GM12878 (cell line): ENCODE measurements at regions not wholly inside any gene's neighbourhood (a gene's known extent, or its start where the extent isn't known, plus 50 kb on each side); places are given as distances from the start of the nearest gene placed in this dataset.

ENCODE experiments used
- ATAC-seq: fragments of 200-7000 bp; cut with Tn5 transposase; 3 replicates; pipeline ENCODE4 v1.9.1; 2020; ENCODE audit warnings: mild to moderate bottlenecking, moderate library complexity
- BruUV-seq: library from RNA; stranded (reverse); fragments of 400-500 nt; replicated peaks from 2 replicates; lab custom pipeline; 2021; lab: Mats Ljungman, UMichigan
- CTCF ChIA-PET: fragments of 300-600 bp; sonication (Branson Sonifier 250); formaldehyde crosslinking; extraction: SDS; loops from one replicate; lab custom pipeline; 2021; ENCODE audit warnings: inconsistent platforms; lab: Yijun Ruan, JAX
- POLR2A ChIA-PET: fragments of 350-600 bp; formaldehyde crosslinking; extraction: SDS; loops from one replicate; lab custom pipeline; 2021; ENCODE audit warnings: inconsistent platforms; lab: Charles Lee
- RAD21 ChIA-PET: fragments of 300-600 bp; sonication (Branson Sonifier 250); formaldehyde crosslinking; loops from one replicate; lab custom pipeline; 2023; ENCODE audit warnings: antibody characterized with exemption; ENCODE audit not compliant: unreplicated experiment; lab: Charles Lee
- SMC1A ChIA-PET: fragments of 300-600 bp; sonication (Branson Sonifier 250); formaldehyde crosslinking; loops from one replicate; lab custom pipeline; 2023; ENCODE audit not compliant: unreplicated experiment, uncharacterized antibody; lab: Charles Lee
- DNase-seq: peaks from one replicate; pipeline ENCODE4 v3.0.0-alpha.2; 2011; ENCODE audit warnings: low read depth, low spot score
- FAIRE-seq: peaks from 3 replicates; lab custom pipeline; 2011; peaks lifted over from hg19 to GRCh38; lab: Jason Lieb, UNC
- H2AFZ ChIP-seq: 2 replicates; pipeline ENCODE4 v1.6.0; 2011; ENCODE audit warnings: low read depth, low read length, control low read depth; ENCODE audit not compliant: control insufficient read depth
- H3K27ac ChIP-seq: 2 replicates; pipeline ENCODE4 v1.5.1; 2011; ENCODE audit warnings: control low read depth; ENCODE audit not compliant: control insufficient read depth, insufficient read depth
- H3K27me3 ChIP-seq, 2 experiments: replicated peaks in 1 of 2; 2 replicates each; pipeline versions ENCODE4 v1.6.0 to v1.6.1; 2011; ENCODE audit warnings: low read length in 1 of 2; ENCODE audit not compliant: control insufficient read depth in 2 of 2, insufficient read depth in 2 of 2
- H3K36me3 ChIP-seq, 2 experiments: 2 replicates each; pipeline ENCODE4 v1.5.1; 2011; ENCODE audit warnings: low read length in 1 of 2; ENCODE audit not compliant: control insufficient read depth in 2 of 2, insufficient read depth in 2 of 2
- H3K4me1 ChIP-seq: 2 replicates; pipeline ENCODE4 v1.6.1; 2011; ENCODE audit warnings: mild to moderate bottlenecking, low read length, moderate library complexity, mixed read lengths; ENCODE audit not compliant: control insufficient read depth, insufficient read depth
- H3K4me2 ChIP-seq: 2 replicates; pipeline ENCODE4 v1.6.0; 2011; ENCODE audit warnings: control low read depth; ENCODE audit not compliant: control insufficient read depth, insufficient read depth
- H3K4me3 ChIP-seq: fragments of 200-600 bp; sonication (generic); 2 replicates; pipeline ENCODE4 v1.5.1; 2016
- H3K79me2 ChIP-seq: 2 replicates; pipeline ENCODE4 v1.6.0; 2011; ENCODE audit warnings: low read length; ENCODE audit not compliant: control insufficient read depth, insufficient read depth
- H3K9ac ChIP-seq: 2 replicates; pipeline ENCODE4 v1.8.0; 2011; ENCODE audit warnings: low read length, control low read depth, mixed read lengths; ENCODE audit not compliant: control insufficient read depth, insufficient read depth
- H3K9me3 ChIP-seq: replicated peaks from 3 replicates; pipeline ENCODE4 v1.5.1; 2011; ENCODE audit warnings: mild to moderate bottlenecking, low read length; ENCODE audit not compliant: control insufficient read depth, insufficient read depth
- H4K20me1 ChIP-seq: 2 replicates; pipeline ENCODE4 v1.6.0; 2011; ENCODE audit not compliant: control insufficient read depth, insufficient read depth
- CBX5 ChIP-seq: sonication (generic); IDR thresholded peaks from 2 replicates; pipeline ENCODE4 v1.6.1; 2016; ENCODE audit warnings: low read depth, moderate library complexity, mild to moderate bottlenecking, inconsistent platforms
- CREM ChIP-seq: IDR thresholded peaks from 2 replicates; pipeline ENCODE4 v1.6.1; 2014; ENCODE audit warnings: antibody characterized with exemption, low read depth
- E2F4 ChIP-seq: IDR thresholded peaks from 2 replicates; pipeline ENCODE4 v1.6.1; 2012; ENCODE audit warnings: low read depth, low read length, improper control_type of control experiment
- IKZF2 ChIP-seq, 2 experiments: fragments of 450-650 bp; IDR thresholded peaks; 2 replicates each; pipeline ENCODE4 v1.6.1; 2017; ENCODE audit warnings: mild to moderate bottlenecking in 2 of 2, moderate library complexity in 2 of 2
- IRF4 ChIP-seq: IDR thresholded peaks from 2 replicates; pipeline ENCODE4 v1.6.1; 2011; ENCODE audit warnings: low read depth, low read length
- MEF2B ChIP-seq: fragments of 450-650 bp; IDR thresholded peaks from 2 replicates; pipeline ENCODE4 v1.6.1; 2018; ENCODE audit warnings: mild to moderate bottlenecking, moderate library complexity; ENCODE audit not compliant: partially characterized antibody, poor library complexity, severe bottlenecking
- MYC ChIP-seq: IDR thresholded peaks from 2 replicates; pipeline ENCODE4 v1.6.1; 2011; ENCODE audit warnings: mild to moderate bottlenecking, low read length, moderate library complexity, inconsistent platforms; ENCODE audit not compliant: insufficient read depth, insufficient replicate concordance, insufficient read length, severe bottlenecking
- NFXL1 ChIP-seq: fragments of 450-650 bp; IDR thresholded peaks from 2 replicates; pipeline ENCODE4 v1.6.1; 2017; ENCODE audit warnings: antibody characterized with exemption, mild to moderate bottlenecking, borderline replicate concordance
- NRF1 ChIP-seq: conservative IDR thresholded peaks from 2 replicates; pipeline ENCODE4 v1.6.1; 2011; ENCODE audit warnings: mild to moderate bottlenecking, low read depth, low read length, improper control_type of control experiment
- RAD21 ChIP-seq: IDR thresholded peaks from 2 replicates; pipeline ENCODE4 v1.6.1; 2011; ENCODE audit warnings: mild to moderate bottlenecking, low read depth, low read length, moderate library complexity; ENCODE audit not compliant: insufficient read depth
- RB1 ChIP-seq: fragments of 450-650 bp; formaldehyde crosslinking; IDR thresholded peaks from 2 replicates; pipeline ENCODE4 v1.6.1; 2017; ENCODE audit warnings: mild to moderate bottlenecking, borderline replicate concordance
- STAT1 ChIP-seq: fragments of 450-650 bp; conservative IDR thresholded peaks from 2 replicates; pipeline ENCODE4 v1.6.1; 2014; ENCODE audit warnings: antibody characterized with exemption, mild to moderate bottlenecking
- YY1 ChIP-seq: IDR thresholded peaks from 2 replicates; pipeline ENCODE4 v1.6.1; 2011; ENCODE audit warnings: low read depth, mild to moderate bottlenecking, low read length
- ZNF622 ChIP-seq: fragments of 450-650 bp; IDR thresholded peaks from 2 replicates; pipeline ENCODE4 v1.6.1; 2017; ENCODE audit warnings: mild to moderate bottlenecking, inconsistent platforms
- WGBS: methylation state at CpG from one replicate; pipeline ENCODE4 v1.1.6; 2016; ENCODE audit warnings: low lambda C conversion rate; ENCODE audit not compliant: insufficient replicate concordance, insufficient coverage; ENCODE audit errors: missing lambda C conversion rate; 5-methylcytosine and 5-hydroxymethylcytosine counted together
- in situ Hi-C: fragments of 300-500 bp; cut with MboI; formaldehyde crosslinking; loops from 9 replicates; pipeline ENCODE4 v1.14.3; 2018; ENCODE audit warnings: mixed read lengths
- intact Hi-C: fragments of 100-400 bp; cut with micrococcal nuclease; formaldehyde crosslinking; loops from one replicate; pipeline ENCODE4 v1.14.2; 2022; ENCODE audit not compliant: unreplicated experiment

- Histone ChIP-seq H3K4me3 (no peak overlapping the region), H3K4me1 (no peaks in the 10 kb centered on the region), H3K79me2 (no peaks in the 10 kb centered on the region), H3K27me3 (no peaks in the 10 kb centered on the region), H3K4me2 (no peak overlapping the region), H4K20me1 (no peaks in the 10 kb centered on the region), H3K36me3 (no peaks in the 10 kb centered on the region), H3K27ac (no peak overlapping the region), H2AFZ (no peak overlapping the region), H3K9me3 (no peaks in the 10 kb centered on the region), H3K9ac (no peak overlapping the region)
- ChIA-PET SMC1A (no interaction called here), RAD21 (no interaction called here), CTCF (no interaction called here), POLR2A (no interaction called here)
- FAIRE-seq (no peak), ATAC-seq (no peak), DNase-seq (no peak)
- 3% methylated on average over 2 of the region's 2 CpGs for WGBS
- no TSS peak for BruUV-seq
- in situ Hi-C loops = no loop called here
- TF ChIP-seq RB1 (no peak), YY1 (no peak), RAD21 (no peak)
- intact Hi-C loops = no loop called here
Observed at GRCh38 chr2:18784245-18784644, 194.9 kb upstream of the NT5C1B start.

- H3K4me3 ChIP-seq = no peak overlapping the region
- H2AFZ ChIP-seq = no peak overlapping the region
- intact Hi-C loops (no loop called here), in situ Hi-C loops (no loop called here)
- ChIA-PET POLR2A (no interaction called here), RAD21 (no interaction called here), SMC1A (no interaction called here), CTCF (no interaction called here)
- no peak overlapping the region for H3K4me2 ChIP-seq
- no peak overlapping the region for H3K9ac ChIP-seq
- no peaks in the 10 kb centered on the region for H3K27me3 ChIP-seq
- ATAC-seq (no peak), FAIRE-seq (no peak), DNase-seq (no peak)
- no peaks in the 10 kb centered on the region for H4K20me1 ChIP-seq
- WGBS = 35% methylated on average over 1 of the region's 1 CpG
- no peaks in the 10 kb centered on the region for H3K36me3 ChIP-seq
- no peaks in the 10 kb centered on the region for H3K79me2 ChIP-seq
- no peak for TF ChIP-seq NRF1
- TF ChIP-seq E2F4 = no peak
- TF ChIP-seq IRF4 = no peak
- TF ChIP-seq STAT1 = no peak
- no peak for TF ChIP-seq CBX5
- no peak for TF ChIP-seq RAD21
- TF ChIP-seq MEF2B = no peak
- TF ChIP-seq ZNF622 = no peak
- no peak for TF ChIP-seq NFXL1
- no peak for TF ChIP-seq MYC
- TF ChIP-seq CREM = no peak
- TF ChIP-seq IKZF2 (IDR thresholded peaks at IDR 0.05) = no peak
- no peaks in the 10 kb centered on the region for H3K9me3 ChIP-seq
- no TSS peak for BruUV-seq
- H3K4me1 ChIP-seq = no peaks in the 10 kb centered on the region
- H3K27ac ChIP-seq = no peak overlapping the region
Observed at GRCh38 chr2:18781541-18782280, 192.3 kb upstream of the NT5C1B start.
